ENCODE measurements at regions not wholly inside any gene's neighbourhood (a gene's known extent, or its start where the extent isn't known, plus 50 kb on each side); places are given as distances from the start of the nearest gene placed in this dataset.

GRCh38 chr18:56351911-56352500 lies 286.4 kb downstream of the TXNL1 start:
- TF ChIP-seq ZNF223 (tag by site-specific recombination; IDR thresholded peaks at IDR 0.05) (no peak), ZNF654 (tag by site-specific recombination; IDR thresholded peaks at IDR 0.05; ENCODE audit: low read depth) (no peak), ZNF423 (tag by site-specific recombination; IDR thresholded peaks at IDR 0.05) (no peak), ZNF624 (tag by site-specific recombination; IDR thresholded peaks at IDR 0.05) (no peak), SCRT2 (tag by site-specific recombination; IDR thresholded peaks at IDR 0.05) (no peak), AEBP2 (tag by site-specific recombination; IDR thresholded peaks at IDR 0.05; ENCODE audit: borderline replicate concordance) (no peak), ZSCAN30 (tag by site-specific recombination; IDR thresholded peaks at IDR 0.05) (no peak), ZNF37A (tag by site-specific recombination; IDR thresholded peaks at IDR 0.05) (no peak), ZSCAN5A (tag by site-specific recombination; IDR thresholded peaks at IDR 0.05) (no peak)
- POLR2A ChIA-PET: no interaction called here

GRCh38 chr18:56337507-56337906 lies 300.9 kb downstream of the TXNL1 start:
- Histone ChIP-seq H3K9me3 (ENCODE audit: control insufficient read depth, insufficient read depth, low read depth, low read length) (no peaks in the 10 kb centered on the region), H3K4me1 (ENCODE audit: control insufficient read depth, insufficient read depth, low read length) (no peaks in the 10 kb centered on the region), H3K36me3 (ENCODE audit: control insufficient read depth in 2 of 2, insufficient read depth in 1 of 2, low read length in 2 of 2) (no peaks in the 10 kb centered on the region), H3K4me3 (ENCODE audit: low read depth, low read length) (no peak overlapping the region), H3K27ac (ENCODE audit: extremely low read depth, low read depth, low read length) (no peak overlapping the region)
- CTCF ChIA-PET: no interaction called here
- TF ChIP-seq ZNF549 (tag by site-specific recombination; IDR thresholded peaks at IDR 0.05): no peak
- POLR2A ChIA-PET: no interaction called here

More at GRCh38 chr18:56351911-56352500, 286.4 kb downstream of the TXNL1 start:
- CTCF ChIA-PET: interaction anchor here (0.7 kb wide), 1 partner anchor 224 kb away, joined by 4 read pairs; no protein-coding TSS in a partner anchor
- no peaks in the 10 kb centered on the region for H3K9me3 ChIP-seq (ENCODE audit: control insufficient read depth, insufficient read depth, low read depth, low read length)
- no peak overlapping the region for H3K4me3 ChIP-seq (ENCODE audit: low read depth, low read length)
- no peaks in the 10 kb centered on the region for H3K4me1 ChIP-seq (ENCODE audit: control insufficient read depth, insufficient read depth, low read length)
- H3K36me3 ChIP-seq (ENCODE audit: control insufficient read depth in 2 of 2, insufficient read depth in 1 of 2, low read length in 2 of 2): no peaks in the 10 kb centered on the region
- no peak overlapping the region for H3K27ac ChIP-seq (ENCODE audit: extremely low read depth, low read depth, low read length)

GRCh38 chr18:56333839-56334238 lies 304.6 kb downstream of the TXNL1 start:
- ChIA-PET CTCF (interaction anchor here (1.1 kb wide), 1 partner anchor 1212 kb away, joined by 4 read pairs; no protein-coding TSS in a partner anchor), POLR2A (no interaction called here)
- no peaks in the 10 kb centered on the region for H3K9me3 ChIP-seq (ENCODE audit: control insufficient read depth, insufficient read depth, low read depth, low read length)
- no peak overlapping the region for H3K27ac ChIP-seq (ENCODE audit: extremely low read depth, low read depth, low read length)
- no peaks in the 10 kb centered on the region for H3K36me3 ChIP-seq (ENCODE audit: control insufficient read depth in 2 of 2, insufficient read depth in 1 of 2, low read length in 2 of 2)
- H3K4me3 ChIP-seq (ENCODE audit: low read depth, low read length): no peak overlapping the region
- H3K4me1 ChIP-seq (ENCODE audit: control insufficient read depth, insufficient read depth, low read length): no peaks in the 10 kb centered on the region
- TF ChIP-seq PRDM10 (tag by site-specific recombination; IDR thresholded peaks at IDR 0.05) (no peak), ZNF610 (tag by site-specific recombination; IDR thresholded peaks at IDR 0.05; ENCODE audit: borderline replicate concordance) (no peak), FEZF1 (tag by site-specific recombination; IDR thresholded peaks at IDR 0.05) (no peak), ZSCAN23 (tag by site-specific recombination; IDR thresholded peaks at IDR 0.05) (no peak), ZFP37 (tag by site-specific recombination; IDR thresholded peaks at IDR 0.05) (no peak), ZNF426 (tag by site-specific recombination; IDR thresholded peaks at IDR 0.05) (no peak), ZNF777 (tag by site-specific recombination; IDR thresholded peaks at IDR 0.05; ENCODE audit: borderline replicate concordance) (no peak), SCRT2 (tag by site-specific recombination; IDR thresholded peaks at IDR 0.05) (no peak), KLF17 (tag by site-specific recombination; IDR thresholded peaks at IDR 0.05) (no peak), ZNF16 (tag by site-specific recombination; IDR thresholded peaks at IDR 0.05; ENCODE audit: low read depth) (no peak), SALL2 (tag by site-specific recombination; IDR thresholded peaks at IDR 0.05; ENCODE audit: borderline replicate concordance) (no peak), SETDB1 (IDR thresholded peaks at IDR 0.05; ENCODE audit: insufficient read length, low read length) (no peak), ZSCAN5A (tag by site-specific recombination; IDR thresholded peaks at IDR 0.05) (no peak), ZNF311 (tag by site-specific recombination; IDR thresholded peaks at IDR 0.05; ENCODE audit: borderline replicate concordance) (no peak), ZNF544 (tag by site-specific recombination; IDR thresholded peaks at IDR 0.05) (no peak)
